ENCODE measurements at regions not wholly inside any gene's neighbourhood (a gene's known extent, or its start where the extent isn't known, plus 50 kb on each side); places are given as distances from the start of the nearest gene placed in this dataset.

GRCh38 chr7:348962-349743 is 59.2 kb downstream of the FOXL3 start:
- peaks cover 3% of the 10 kb centered on the region for H3K9me3 ChIP-seq

GRCh38 chr7:351256-351655 is 61.3 kb downstream of the FOXL3 start:
- Histone ChIP-seq H3K9me3 (peaks cover 3% of the 10 kb centered on the region), H3K27me3 (no peaks in the 10 kb centered on the region), H3K4me1 (no peaks in the 10 kb centered on the region), H3K36me3 (no peaks in the 10 kb centered on the region), H3K4me3 (ENCODE audit: low read depth, low read length) (no peak overlapping the region)
- no peak for TF ChIP-seq CTCF (IDR thresholded peaks at IDR 0.05; ENCODE audit: low read depth, low read length)
- DNase-seq: no peak

More at GRCh38 chr7:348962-349743, 59.2 kb downstream of the FOXL3 start:
- H3K4me1 ChIP-seq: no peaks in the 10 kb centered on the region
- no peaks in the 10 kb centered on the region for H3K36me3 ChIP-seq
- no peaks in the 10 kb centered on the region for H3K27me3 ChIP-seq
- no peak overlapping the region for H3K4me3 ChIP-seq (ENCODE audit: low read depth, low read length)
- no peak for DNase-seq
- no peak for TF ChIP-seq CTCF (IDR thresholded peaks at IDR 0.05; ENCODE audit: low read depth, low read length)

GRCh38 chr7:351681-352480 is 61.9 kb downstream of the FOXL3 start:
- H3K36me3 ChIP-seq: no peaks in the 10 kb centered on the region
- H3K4me1 ChIP-seq: no peaks in the 10 kb centered on the region
- H3K27me3 ChIP-seq: no peaks in the 10 kb centered on the region
- no peak for DNase-seq
- H3K4me3 ChIP-seq (ENCODE audit: low read depth, low read length): no peak overlapping the region
- H3K9me3 ChIP-seq: peaks cover 3% of the 10 kb centered on the region
- TF ChIP-seq CTCF (IDR thresholded peaks at IDR 0.05; ENCODE audit: low read depth, low read length): no peak

- H3K4me1 ChIP-seq: no peaks in the 10 kb centered on the region
- H3K36me3 ChIP-seq: no peaks in the 10 kb centered on the region
- H3K27me3 ChIP-seq: no peaks in the 10 kb centered on the region
- no peak for DNase-seq
- no peak for TF ChIP-seq CTCF (IDR thresholded peaks at IDR 0.05; ENCODE audit: low read depth, low read length)
- H3K9me3 ChIP-seq: peaks cover 3% of the 10 kb centered on the region
- H3K4me3 ChIP-seq (ENCODE audit: low read depth, low read length): no peak overlapping the region
These were observed 63.9 kb downstream of the FOXL3 start for GRCh38 chr7:353746-354325.

- no peaks in the 10 kb centered on the region; the same call in 1 of the 2 replicates for H3K9me3 ChIP-seq
- no peak overlapping the region for H3K4me3 ChIP-seq (ENCODE audit: low read depth, low read length)
- no peaks in the 10 kb centered on the region for H3K4me1 ChIP-seq
- no peak for DNase-seq
- TF ChIP-seq CTCF (IDR thresholded peaks at IDR 0.05; ENCODE audit: low read depth, low read length): no peak
- H3K27me3 ChIP-seq: no peaks in the 10 kb centered on the region
- H3K36me3 ChIP-seq: no peaks in the 10 kb centered on the region
These were observed 64.9 kb downstream of the FOXL3 start for GRCh38 chr7:354597-355470.

Measured in BE2C (cell line).